ENCODE measurements at regions not wholly inside any gene's neighbourhood (a gene's known extent, or its start where the extent isn't known, plus 50 kb on each side); places are given as distances from the start of the nearest gene placed in this dataset.

- H3K27me3 Mint-ChIP-seq (ENCODE audit: unreplicated experiment), result peaks cover 8% of the 10 kb centered on the region
- intact Hi-C loops (cut with micrococcal nuclease; ENCODE audit: unreplicated experiment), result no loop called here
- no peak overlapping the region for H3K4me3 Mint-ChIP-seq (ENCODE audit: low read depth, unreplicated experiment)
- CTCF ChIA-PET, result no interaction called here
- H3K4me1 Mint-ChIP-seq (ENCODE audit: low read depth, unreplicated experiment), result no peaks in the 10 kb centered on the region
- TF ChIP-seq CTCF (IDR thresholded peaks at IDR 0.05; ENCODE audit: unreplicated experiment), result no peak
- H3K36me3 Mint-ChIP-seq (ENCODE audit: insufficient read depth, unreplicated experiment), result no peaks in the 10 kb centered on the region
- DNase-seq, result no peak
- peaks cover 3% of the 10 kb centered on the region for H3K9me3 Mint-ChIP-seq (ENCODE audit: low read depth, unreplicated experiment)
- BruUV-seq (replicated peaks), result no TSS peak
- no peak overlapping the region for H3K27ac Mint-ChIP-seq (ENCODE audit: unreplicated experiment)
Observed at GRCh38 chr3:170776887-170777563, 93.0 kb downstream of the RPL22L1 start.

- CTCF ChIA-PET, result interaction anchor here (0.6 kb wide), 1 partner anchor 132 kb away, joined by 3 read pairs; no protein-coding TSS in a partner anchor
Observed at GRCh38 chr3:170773682-170774425, 96.1 kb downstream of the RPL22L1 start.

GRCh38 chr3:170772175-170772574, 97.8 kb downstream of the RPL22L1 start:
- no peaks in the 10 kb centered on the region for H3K4me1 Mint-ChIP-seq (ENCODE audit: low read depth, unreplicated experiment)
- no peak overlapping the region for H3K27ac Mint-ChIP-seq (ENCODE audit: unreplicated experiment)
- BruUV-seq (replicated peaks), result no TSS peak
- H3K36me3 Mint-ChIP-seq (ENCODE audit: insufficient read depth, unreplicated experiment), result no peaks in the 10 kb centered on the region
- intact Hi-C loops (cut with micrococcal nuclease; ENCODE audit: unreplicated experiment), result no loop called here
- no peaks in the 10 kb centered on the region for H3K27me3 Mint-ChIP-seq (ENCODE audit: unreplicated experiment)
- no peaks in the 10 kb centered on the region for H3K9me3 Mint-ChIP-seq (ENCODE audit: low read depth, unreplicated experiment)
- no peak for TF ChIP-seq CTCF (IDR thresholded peaks at IDR 0.05; ENCODE audit: unreplicated experiment)
- no peak for DNase-seq
- H3K4me3 Mint-ChIP-seq (ENCODE audit: low read depth, unreplicated experiment), result no peak overlapping the region
- CTCF ChIA-PET, result no interaction called here

More at GRCh38 chr3:170773682-170774425, 96.1 kb downstream of the RPL22L1 start:
- no peaks in the 10 kb centered on the region for H3K4me1 Mint-ChIP-seq (ENCODE audit: low read depth, unreplicated experiment)
- H3K27ac Mint-ChIP-seq (ENCODE audit: unreplicated experiment), result no peak overlapping the region
- H3K36me3 Mint-ChIP-seq (ENCODE audit: insufficient read depth, unreplicated experiment), result no peaks in the 10 kb centered on the region
- peaks cover 3% of the 10 kb centered on the region for H3K9me3 Mint-ChIP-seq (ENCODE audit: low read depth, unreplicated experiment)
- H3K4me3 Mint-ChIP-seq (ENCODE audit: low read depth, unreplicated experiment), result no peak overlapping the region
- no TSS peak for BruUV-seq (replicated peaks)
- no peak for TF ChIP-seq CTCF (IDR thresholded peaks at IDR 0.05; ENCODE audit: unreplicated experiment)
- no peak for DNase-seq
- intact Hi-C loops (cut with micrococcal nuclease; ENCODE audit: unreplicated experiment), result no loop called here
- H3K27me3 Mint-ChIP-seq (ENCODE audit: unreplicated experiment), result no peaks in the 10 kb centered on the region

- no peak for TF ChIP-seq CTCF (IDR thresholded peaks at IDR 0.05; ENCODE audit: unreplicated experiment)
- Mint-ChIP-seq H3K4me1 (ENCODE audit: low read depth, unreplicated experiment) (no peaks in the 10 kb centered on the region), H3K9me3 (ENCODE audit: low read depth, unreplicated experiment) (no peaks in the 10 kb centered on the region), H3K27me3 (ENCODE audit: unreplicated experiment) (no peaks in the 10 kb centered on the region), H3K4me3 (ENCODE audit: low read depth, unreplicated experiment) (no peak overlapping the region), H3K36me3 (ENCODE audit: insufficient read depth, unreplicated experiment) (no peaks in the 10 kb centered on the region), H3K27ac (ENCODE audit: unreplicated experiment) (no peak overlapping the region)
- no peak for DNase-seq
- intact Hi-C loops (cut with micrococcal nuclease; ENCODE audit: unreplicated experiment), result no loop called here
- CTCF ChIA-PET, result no interaction called here
- BruUV-seq (replicated peaks), result no TSS peak
Observed at GRCh38 chr3:170768334-170768801, 101.6 kb downstream of the RPL22L1 start.

Data from Calu3 (cell line).